HG03460 (cell line): ENCODE measurements at regions not wholly inside any gene's neighbourhood (a gene's known extent, or its start where the extent isn't known, plus 50 kb on each side); places are given as distances from the start of the nearest gene placed in this dataset.

Experiments used
- ATAC-seq: cut with Tn5 transposase; IDR thresholded peaks from one replicate; pipeline ENCODE4 v1.9.1; 2021; ENCODE audit not compliant: unreplicated experiment

DNA sequence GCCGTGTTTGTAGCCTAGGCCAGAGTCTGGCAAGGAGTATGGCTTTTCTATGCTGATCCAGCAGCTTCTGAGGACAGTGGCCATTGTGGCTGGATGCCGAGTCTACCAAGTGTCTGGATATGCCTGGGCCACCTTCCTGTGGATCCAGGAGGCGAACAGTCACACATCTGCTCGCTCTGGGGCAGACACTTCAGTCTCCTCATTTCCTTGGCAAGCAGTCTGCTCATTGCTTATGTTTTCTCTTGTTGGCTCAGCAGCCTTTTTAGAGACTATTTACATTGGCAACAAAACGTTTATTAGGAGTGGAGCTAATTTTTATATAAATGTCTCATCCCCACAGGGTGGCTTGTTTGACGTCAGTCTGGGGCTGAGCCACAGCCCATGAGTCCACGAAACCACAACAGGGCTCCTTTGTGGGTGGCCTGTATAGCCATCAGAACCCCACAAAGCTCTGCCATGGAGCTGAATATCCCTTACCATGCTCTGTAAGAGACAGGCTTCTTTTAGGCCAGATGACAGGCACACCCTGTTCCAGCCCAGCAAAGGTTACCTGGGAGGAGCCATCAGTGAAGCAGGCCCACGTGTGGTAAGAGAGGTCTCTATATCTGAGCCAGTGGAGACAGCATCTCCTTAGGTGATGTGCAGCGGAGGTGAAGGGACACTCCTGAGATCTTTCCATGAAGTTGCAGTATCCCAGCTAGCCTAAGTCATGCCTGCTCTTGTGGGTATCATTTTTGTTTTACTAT is 221.7 kb downstream of the DIRAS2 start:
- no peak for ATAC-seq

- no peak for ATAC-seq
These were observed 220.8 kb downstream of the DIRAS2 start for GRCh38 chr9:90421786-90422185.

- ATAC-seq: no peak
These were observed 218.9 kb downstream of the DIRAS2 start for GRCh38 chr9:90423661-90424193.

DNA sequence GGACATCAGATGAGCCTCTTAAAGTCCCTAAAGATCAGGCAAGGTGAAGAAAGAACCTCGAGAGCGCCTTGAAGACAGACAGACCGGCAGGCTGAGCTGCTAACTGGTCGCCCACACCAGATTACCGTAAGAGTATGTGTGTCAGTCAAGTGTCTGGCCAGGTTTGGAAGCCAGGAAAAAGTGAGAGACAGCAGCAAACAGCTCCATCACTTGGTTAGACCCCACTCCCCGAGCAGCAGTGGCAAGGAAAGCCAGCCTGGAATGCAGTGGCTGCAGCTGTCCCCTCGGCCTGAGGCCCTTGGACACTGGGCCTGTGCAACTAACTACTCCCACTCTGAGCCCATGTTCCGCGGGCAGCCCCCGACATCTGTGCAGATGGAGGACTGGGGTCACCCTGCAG is 214.1 kb downstream of the DIRAS2 start:
- ATAC-seq: no peak

DNA sequence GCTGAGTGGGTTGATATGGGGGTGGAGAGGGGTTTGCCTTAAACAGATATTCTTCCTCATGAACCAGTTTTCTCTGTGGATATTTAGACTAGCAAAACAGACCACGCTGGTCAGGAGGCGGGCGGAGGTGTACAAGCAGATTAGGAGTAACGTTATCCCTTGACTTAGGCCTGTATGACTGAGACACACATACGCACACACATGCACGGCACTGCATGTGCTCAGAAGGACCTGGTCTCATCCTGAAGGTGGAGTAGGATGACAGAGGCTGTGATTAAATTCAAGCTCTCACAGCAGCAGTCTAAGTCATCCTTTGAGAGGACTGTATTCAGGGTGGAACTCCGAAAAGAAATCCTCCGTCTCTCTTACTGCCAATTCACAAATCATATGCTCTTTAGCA is 209.7 kb downstream of the DIRAS2 start:
- no peak for ATAC-seq

DNA sequence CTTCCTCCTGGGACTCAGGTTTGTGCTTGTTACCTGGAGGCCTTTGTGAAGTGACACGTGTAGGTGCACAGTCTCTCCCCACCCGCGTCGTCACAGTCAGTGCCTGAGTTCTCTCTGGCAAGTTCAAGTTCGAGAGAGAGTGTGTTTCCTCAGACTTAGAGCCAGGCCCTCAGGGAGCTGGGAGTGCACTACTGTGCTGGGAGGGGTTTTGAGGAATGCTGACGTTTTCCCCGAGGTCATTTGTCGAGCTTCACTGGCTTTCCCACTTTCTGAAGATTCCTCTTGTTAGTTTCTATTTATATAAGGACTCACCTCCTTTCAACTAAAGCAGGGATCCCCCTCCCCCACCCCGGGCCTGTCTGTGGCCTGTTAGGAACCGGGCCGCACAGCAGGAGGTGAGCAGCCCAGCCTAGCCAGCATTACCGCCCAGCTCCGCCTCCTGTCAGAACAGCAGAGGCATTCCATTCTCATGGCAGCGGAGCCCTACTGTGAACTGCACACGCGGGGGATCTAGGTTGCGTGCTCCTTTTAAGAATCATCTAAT is 209.2 kb downstream of the DIRAS2 start:
- ATAC-seq: no peak

DNA sequence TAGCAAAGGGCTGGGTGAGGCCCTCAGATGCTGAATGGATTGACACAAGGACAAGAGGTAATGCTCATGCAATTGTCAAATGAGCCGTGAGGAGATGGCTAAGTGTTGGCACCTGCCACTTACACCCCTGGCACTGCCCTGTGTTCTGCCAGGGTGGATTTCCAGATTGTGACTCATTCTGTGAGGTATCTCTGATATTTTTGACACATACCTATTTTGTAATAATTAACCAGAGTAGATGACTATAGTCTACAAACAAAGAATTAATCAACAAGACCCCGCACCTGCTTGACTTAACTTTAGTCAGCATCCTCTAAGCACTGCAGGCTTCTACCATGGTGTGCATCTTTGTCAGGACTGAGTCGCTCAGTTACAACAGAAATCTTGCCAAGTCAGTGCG is 200.8 kb downstream of the DIRAS2 start:
- no peak for ATAC-seq

DNA sequence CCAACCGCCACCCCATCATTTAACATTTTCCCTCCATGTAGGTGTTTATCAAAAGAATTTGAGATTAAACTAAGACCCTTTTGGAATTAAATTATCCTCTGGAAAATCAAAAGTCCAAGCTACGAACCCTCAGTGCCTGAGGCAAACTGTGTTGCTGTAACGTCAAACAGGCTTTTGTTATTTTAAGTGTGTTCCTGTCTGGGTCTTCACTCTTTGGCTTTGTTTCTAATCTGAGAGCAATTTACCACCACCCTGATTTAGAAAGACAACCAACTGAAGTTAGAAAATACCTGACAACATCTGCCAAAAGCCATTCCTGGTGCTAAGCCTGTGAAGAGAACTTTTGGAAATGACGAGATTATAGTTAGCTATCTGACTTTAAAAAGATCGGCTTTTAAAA is 199.9 kb downstream of the DIRAS2 start:
- no peak for ATAC-seq

DNA sequence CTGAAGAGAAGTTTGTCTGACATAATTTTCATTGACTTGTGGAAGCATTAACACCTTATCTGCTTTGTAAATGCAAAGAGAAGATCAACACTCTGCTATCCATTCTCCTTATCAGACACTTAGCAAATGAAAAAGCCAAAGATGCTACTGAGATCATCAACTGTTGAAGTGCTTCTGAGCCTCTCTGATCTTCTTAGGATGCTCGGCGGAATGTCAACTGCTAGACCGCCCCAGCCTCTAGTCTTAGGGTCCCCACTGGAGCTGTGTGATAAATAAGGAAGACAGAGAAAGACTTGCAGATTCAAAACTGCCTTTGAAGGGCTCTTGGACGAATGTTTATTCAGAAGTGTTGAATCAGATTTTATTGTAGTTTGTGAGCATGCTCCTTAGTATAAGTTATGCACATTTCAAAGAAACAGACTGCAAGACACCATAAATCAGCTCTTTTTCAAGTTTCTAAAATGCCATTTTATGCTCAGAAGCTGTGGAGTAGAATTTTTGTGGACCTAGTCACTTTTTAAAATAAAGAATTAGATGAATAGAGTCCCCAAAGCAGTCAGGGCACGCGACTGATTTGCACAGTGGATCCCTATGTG is 197.9 kb downstream of the DIRAS2 start:
- no peak for ATAC-seq

DNA sequence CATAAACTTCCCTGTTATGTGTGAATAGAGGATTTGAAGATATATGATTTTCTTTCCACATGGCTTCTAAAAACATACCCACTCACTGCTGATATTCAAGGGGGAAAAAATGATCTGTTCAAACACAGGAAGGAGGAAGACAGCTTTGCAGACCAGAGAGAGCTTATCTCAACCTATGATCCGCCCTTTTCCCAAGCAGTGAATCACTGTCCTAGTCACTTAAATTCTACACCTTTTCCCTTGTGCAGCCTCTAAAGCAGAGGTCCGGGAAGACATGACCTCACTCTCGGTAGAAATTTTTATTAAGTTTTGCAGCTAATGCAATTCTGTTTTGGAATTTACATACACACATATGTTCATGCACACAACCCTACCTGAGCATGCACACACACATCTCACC is 197.2 kb downstream of the DIRAS2 start:
- no peak for ATAC-seq

DNA sequence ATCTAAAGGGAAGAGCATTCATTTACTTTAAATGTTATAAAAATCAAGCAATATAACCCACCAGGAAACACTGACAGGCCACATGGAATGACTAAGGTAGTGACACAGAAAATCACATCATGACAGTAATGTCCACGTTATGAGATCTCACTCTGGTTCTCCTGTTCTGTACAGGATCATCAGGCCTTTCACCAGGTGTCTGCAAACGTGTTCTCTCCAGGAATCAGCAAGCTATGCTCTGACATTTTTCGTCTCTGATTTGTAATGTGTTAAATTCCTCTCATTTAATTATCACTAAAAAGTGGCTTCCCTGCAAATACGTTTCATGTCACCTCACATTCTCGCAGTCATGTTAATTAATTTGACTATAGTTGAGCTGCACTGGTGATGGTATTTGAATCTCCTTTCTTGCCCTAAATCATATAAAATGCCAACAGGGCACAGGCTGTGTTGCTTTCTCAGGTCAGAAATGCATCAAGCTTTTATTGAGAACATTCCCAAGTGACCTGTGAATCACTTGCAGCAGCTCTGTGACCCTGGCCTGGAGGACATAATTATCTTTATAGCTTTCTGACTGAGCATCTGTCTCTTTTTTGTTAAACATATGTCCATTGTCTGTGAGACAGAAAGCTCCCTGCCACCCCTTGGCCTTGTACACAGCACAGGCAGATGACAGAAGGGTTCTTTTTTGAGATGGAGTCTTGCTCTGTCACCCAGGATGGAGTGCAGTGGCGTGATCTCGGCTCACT is 196.2 kb downstream of the DIRAS2 start:
- no peak for ATAC-seq

- ATAC-seq: no peak
These were observed 194.9 kb downstream of the DIRAS2 start for GRCh38 chr9:90447773-90448172.

DNA sequence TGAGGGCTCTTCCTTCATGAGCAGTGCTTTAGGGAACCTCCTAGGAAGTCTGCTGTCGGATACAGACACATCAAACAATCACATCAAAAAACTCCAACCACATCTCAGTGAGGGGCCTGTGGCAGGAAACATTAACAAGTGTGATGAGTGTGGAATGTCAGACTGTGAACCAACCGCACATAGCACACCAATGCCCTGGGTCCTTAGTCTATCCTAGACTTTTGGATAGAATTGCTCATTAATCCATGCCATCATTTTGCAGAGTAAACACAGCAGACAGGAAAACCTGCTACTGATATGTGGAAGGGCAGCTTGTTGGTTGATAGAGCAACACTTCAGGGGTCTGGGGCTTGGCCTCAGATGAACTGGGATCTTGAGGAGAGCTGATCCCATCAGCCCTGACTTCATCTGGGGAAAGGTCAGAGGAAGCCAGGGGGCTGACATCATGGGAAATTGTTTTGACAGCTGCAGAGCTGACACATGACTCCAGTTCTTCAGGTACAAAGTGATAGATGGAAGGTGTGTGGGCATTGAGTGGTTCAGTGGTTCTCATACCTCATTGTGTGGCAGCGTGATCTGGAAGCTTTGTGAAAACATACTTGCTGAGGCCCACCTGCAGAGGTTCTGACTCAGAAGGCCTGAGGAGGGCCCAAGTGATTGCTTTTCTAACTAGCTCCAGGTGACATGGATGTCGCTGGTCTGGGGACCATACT is 193.3 kb downstream of the DIRAS2 start:
- ATAC-seq: no peak

DNA sequence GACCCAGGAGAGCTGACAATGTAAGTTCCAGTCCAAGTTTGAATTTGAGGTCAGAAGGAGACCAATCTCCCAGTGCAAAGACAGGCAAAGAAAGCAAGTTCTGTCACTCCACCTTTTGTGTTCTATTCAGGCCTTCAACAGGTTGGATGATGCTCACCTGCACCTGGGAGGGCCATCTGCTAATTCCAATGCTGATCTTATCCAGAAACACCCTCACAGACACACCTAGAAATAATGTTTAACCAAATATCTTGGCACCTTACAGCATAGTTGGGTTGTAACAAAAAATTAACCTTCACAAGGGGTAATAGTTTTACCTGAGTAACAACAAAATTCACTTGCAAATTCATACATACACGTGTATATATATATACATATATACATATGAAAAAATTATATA is 190.8 kb downstream of the DIRAS2 start:
- ATAC-seq: no peak

- ATAC-seq: no peak
These were observed 187.3 kb downstream of the DIRAS2 start for GRCh38 chr9:90455316-90455715.

GRCh38 chr9:90457386-90458190 is 185.0 kb downstream of the DIRAS2 start:
- no peak for ATAC-seq

- ATAC-seq: no peak
These were observed 184.1 kb downstream of the DIRAS2 start for GRCh38 chr9:90458485-90458884.

DNA sequence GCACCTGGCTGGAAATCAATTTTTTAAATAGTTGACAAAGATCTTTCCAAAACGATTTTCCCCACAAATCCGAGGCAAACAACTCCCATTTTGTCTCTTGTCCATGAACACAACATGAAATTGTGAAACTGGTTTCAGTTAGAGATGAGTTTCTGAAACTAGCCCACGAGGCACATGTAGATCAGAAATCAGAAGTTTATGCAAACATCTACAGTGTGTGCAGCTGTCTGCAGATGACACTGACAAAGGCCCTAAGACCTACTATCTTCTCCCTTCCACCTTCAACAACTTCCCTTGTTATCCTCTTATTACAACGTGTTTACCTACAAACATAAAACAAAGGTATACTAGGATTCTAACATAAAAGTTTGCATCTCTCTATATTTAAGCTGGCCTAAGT is 183.3 kb downstream of the DIRAS2 start:
- no peak for ATAC-seq

DNA sequence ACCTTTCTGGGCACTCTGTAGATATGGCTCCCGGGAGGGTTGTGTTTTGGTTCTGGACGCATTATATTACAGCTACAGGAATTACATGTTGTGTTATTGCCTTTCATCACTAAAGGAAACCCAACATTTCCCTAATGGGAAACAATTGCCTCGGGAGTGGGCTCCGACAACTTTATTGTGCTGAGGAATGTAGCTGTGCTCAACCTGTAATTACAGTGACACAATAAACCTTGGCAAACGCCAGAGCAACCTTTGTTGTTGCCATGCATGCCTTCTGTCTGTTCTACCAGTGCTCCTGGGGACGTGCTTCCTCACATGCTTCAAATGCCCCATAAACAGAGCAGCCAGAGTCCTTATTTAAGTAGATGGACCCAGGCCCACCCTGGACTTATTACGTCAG is 182.4 kb downstream of the DIRAS2 start:
- no peak for ATAC-seq

DNA sequence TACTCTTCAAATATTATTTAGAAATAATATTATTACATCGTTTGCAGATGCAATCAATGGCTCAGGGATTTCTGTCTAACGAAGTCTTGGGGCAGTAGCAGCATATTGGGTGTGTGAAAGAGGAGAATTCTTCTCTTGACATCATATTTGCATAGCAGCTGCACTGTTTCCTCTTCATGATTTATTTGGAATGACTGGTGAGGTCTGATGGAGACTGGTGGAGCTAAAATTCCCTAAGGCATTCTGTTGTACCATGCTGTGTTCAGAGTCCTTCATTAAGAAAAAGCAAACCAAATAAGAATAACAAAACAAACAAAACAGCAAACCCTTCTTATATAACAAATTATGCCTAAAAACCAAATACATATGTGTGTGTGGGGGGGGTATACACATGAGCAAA is 177.6 kb downstream of the DIRAS2 start:
- no peak for ATAC-seq
